GM19455 (cell line): ENCODE measurements at regions not wholly inside any gene's neighbourhood (a gene's known extent, or its start where the extent isn't known, plus 50 kb on each side); places are given as distances from the start of the nearest gene placed in this dataset.

Source experiments
- ATAC-seq: cut with Tn5 transposase; IDR thresholded peaks from one replicate; pipeline ENCODE4 v1.9.1; 2021; ENCODE audit not compliant: unreplicated experiment

- ATAC-seq: no peak
Observed at GRCh38 chr10:128631801-128632241, 505.6 kb upstream of the MKI67 start.

- ATAC-seq: no peak
Observed at GRCh38 chr10:128632694-128633093, 506.5 kb upstream of the MKI67 start.

GRCh38 chr10:128633864-128634540 lies 507.8 kb upstream of the MKI67 start:
- ATAC-seq: no peak

- no peak for ATAC-seq
Observed at GRCh38 chr10:128642023-128642422, 515.8 kb upstream of the MKI67 start.

GRCh38 chr10:128642502-128642901 lies 516.3 kb upstream of the MKI67 start:
- ATAC-seq: no peak

GRCh38 chr10:128643658-128644057 lies 517.4 kb upstream of the MKI67 start:
- no peak for ATAC-seq

GRCh38 chr10:128645486-128645885 lies 519.3 kb upstream of the MKI67 start:
- ATAC-seq: no peak

- no peak for ATAC-seq
Observed at GRCh38 chr10:128646956-128647355, 520.7 kb upstream of the MKI67 start.

GRCh38 chr10:128657548-128657947 lies 531.3 kb upstream of the MKI67 start:
- ATAC-seq: no peak

GRCh38 chr10:128660726-128661125 lies 534.5 kb upstream of the MKI67 start:
- no peak for ATAC-seq

GRCh38 chr10:128661404-128662197 lies 535.4 kb upstream of the MKI67 start:
- ATAC-seq: no peak

- ATAC-seq: no peak
Observed at GRCh38 chr10:128662520-128662919, 536.3 kb upstream of the MKI67 start.

- no peak for ATAC-seq
Observed at GRCh38 chr10:128664729-128665128, 538.5 kb upstream of the MKI67 start.

GRCh38 chr10:128675405-128675804 lies 549.2 kb upstream of the MKI67 start:
- ATAC-seq: no peak

GRCh38 chr10:128680116-128680515 lies 553.9 kb upstream of the MKI67 start:
- ATAC-seq: no peak

- no peak for ATAC-seq
Observed at GRCh38 chr10:128684215-128684614, 558.0 kb upstream of the MKI67 start.

GRCh38 chr10:128686630-128687278 lies 560.5 kb upstream of the MKI67 start:
- no peak for ATAC-seq

- ATAC-seq: no peak
Observed at GRCh38 chr10:128687408-128687807, 561.2 kb upstream of the MKI67 start.

- ATAC-seq: no peak
Observed at GRCh38 chr10:128687927-128688549, 561.8 kb upstream of the MKI67 start.

GRCh38 chr10:128689667-128690066 lies 563.4 kb upstream of the MKI67 start:
- no peak for ATAC-seq

- ATAC-seq: no peak
Observed at GRCh38 chr10:128693493-128694131, 567.4 kb upstream of the MKI67 start.
